ENCODE measurements at regions not wholly inside any gene's neighbourhood (a gene's known extent, or its start where the extent isn't known, plus 50 kb on each side); places are given as distances from the start of the nearest gene placed in this dataset.

GRCh38 chr9:31519826-31520225, 864.6 kb upstream of the ACO1 start:
- no TSS peak for BruUV-seq (replicated peaks)
- intact Hi-C loops (cut with micrococcal nuclease): no loop called here
- FAIRE-seq: no peak
- no peak overlapping the region for H2AFZ ChIP-seq (ENCODE audit: low read depth, low read length)
- H3K27me3 ChIP-seq (ENCODE audit: control insufficient read depth in 2 of 2, insufficient read depth in 2 of 2, low read length in 2 of 2): no peaks in the 10 kb centered on the region
- WGBS (ENCODE audit: insufficient coverage, low coverage, missing lambda C conversion rate): no CpG with 5 or more reads among the region's 2 CpGs
- no peaks in the 10 kb centered on the region for H3K9me1 ChIP-seq (ENCODE audit: control insufficient read depth, insufficient read depth, low read length)
- DNase-seq (ENCODE audit: extremely low read depth in 1 of 4, low spot score in 3 of 4): no peak
- H3K9me3 ChIP-seq (replicated peaks; ENCODE audit: control insufficient read depth, insufficient read depth, low read depth, low read length): no peaks in the 10 kb centered on the region
- H3K9ac ChIP-seq (ENCODE audit: insufficient read depth in 1 of 2, low read depth in 2 of 2, low read length in 2 of 2): no peak overlapping the region
- CTCF ChIA-PET (ENCODE audit: low intra/inter-chr PET ratio): no interaction called here
- POLR2A ChIA-PET: no interaction called here
- H4K20me1 ChIP-seq (replicated peaks; ENCODE audit: control insufficient read depth, insufficient read depth, low read length): no peaks in the 10 kb centered on the region
- no peaks in the 10 kb centered on the region for H3K36me3 ChIP-seq (ENCODE audit: control insufficient read depth, insufficient read depth, low read length)
- H3K4me2 ChIP-seq (ENCODE audit: insufficient read depth, low read length): no peak overlapping the region
- H3K27ac ChIP-seq (ENCODE audit: extremely low read depth, low read depth, low read length): no peak overlapping the region
- in situ Hi-C loops (cut with MboI): no loop called here
- H3K4me3 ChIP-seq: no peak overlapping the region
- H3K79me2 ChIP-seq (ENCODE audit: control insufficient read depth, insufficient read depth, low read length): no peaks in the 10 kb centered on the region
- no peaks in the 10 kb centered on the region for H3K4me1 ChIP-seq (replicated peaks in 1 of 2; ENCODE audit: control insufficient read depth in 2 of 2, insufficient read depth in 2 of 2, low read length in 2 of 2)
- no peak for ATAC-seq
- TF ChIP-seq GMEB1 (CRISPR knock-in tag; IDR thresholded peaks at IDR 0.05) (no peak), TCF7L2 (IDR thresholded peaks at IDR 0.05; ENCODE audit: low read depth, low read length) (no peak), IRF1 (CRISPR knock-in tag; IDR thresholded peaks at IDR 0.05; ENCODE audit: borderline replicate concordance) (no peak), BRCA1 (IDR thresholded peaks at IDR 0.05) (no peak), BRCA1 (CRISPR knock-in tag; IDR thresholded peaks at IDR 0.05) (no peak), MCM2 (IDR thresholded peaks at IDR 0.05; ENCODE audit: low read depth) (no peak), RNF2 (IDR thresholded peaks at IDR 0.05) (no peak), ZBTB12 (CRISPR knock-in tag; IDR thresholded peaks at IDR 0.05) (no peak)

Data from K562 (cell line).